GM12892 (cell line): ENCODE measurements at regions not wholly inside any gene's neighbourhood (a gene's known extent, or its start where the extent isn't known, plus 50 kb on each side); places are given as distances from the start of the nearest gene placed in this dataset.

ENCODE experiments used
- POLR2A ChIP-seq: IDR thresholded peaks from 2 replicates; pipeline ENCODE4 v1.6.1; 2011; ENCODE audit warnings: low read depth, low read length, control low read depth
- POLR2AphosphoS5 ChIP-seq: IDR thresholded peaks from 2 replicates; pipeline ENCODE4 v1.6.1; 2011; ENCODE audit warnings: low read depth, low read length, control low read depth
- TAF1 ChIP-seq: IDR thresholded peaks from 2 replicates; pipeline ENCODE4 v1.6.1; 2011; ENCODE audit warnings: low read depth, mild to moderate bottlenecking, control low read depth, low read length, borderline replicate concordance

GRCh38 chr19:30690525-30690924 lies 318.3 kb downstream of the ZNF536 start:
- no peak for TF ChIP-seq POLR2A
- TF ChIP-seq TAF1: no peak
- no peak for TF ChIP-seq POLR2AphosphoS5
